Choroid plexus epithelial cell (primary cell): ENCODE measurements at regions not wholly inside any gene's neighbourhood (a gene's known extent, or its start where the extent isn't known, plus 50 kb on each side); places are given as distances from the start of the nearest gene placed in this dataset.
A peak's percentile ranks its signal among the peaks of the same experiment; 100 is the strongest.

Source experiments
- DNase-seq: peaks from one replicate; pipeline ENCODE4 v3.0.0-alpha.2; 2010; ENCODE audit warnings: low read depth
- H3K4me3 ChIP-seq: 2 replicates; pipeline ENCODE4 v1.5.1; 2011; ENCODE audit warnings: low read depth, mild to moderate bottlenecking, control low read depth, low read length, moderate library complexity
- TF ChIP-seq, protein P1 (sequence below): conservative IDR thresholded peaks from 2 replicates; pipeline ENCODE4 v1.5.1; 2011; ENCODE audit warnings: low read depth, mild to moderate bottlenecking, control low read depth, inconsistent platforms, low read length, moderate library complexity

GRCh38 chr13:73141292-73141771, 82.5 kb downstream of the KLF5 start:
- TF ChIP-seq, protein P1, sequence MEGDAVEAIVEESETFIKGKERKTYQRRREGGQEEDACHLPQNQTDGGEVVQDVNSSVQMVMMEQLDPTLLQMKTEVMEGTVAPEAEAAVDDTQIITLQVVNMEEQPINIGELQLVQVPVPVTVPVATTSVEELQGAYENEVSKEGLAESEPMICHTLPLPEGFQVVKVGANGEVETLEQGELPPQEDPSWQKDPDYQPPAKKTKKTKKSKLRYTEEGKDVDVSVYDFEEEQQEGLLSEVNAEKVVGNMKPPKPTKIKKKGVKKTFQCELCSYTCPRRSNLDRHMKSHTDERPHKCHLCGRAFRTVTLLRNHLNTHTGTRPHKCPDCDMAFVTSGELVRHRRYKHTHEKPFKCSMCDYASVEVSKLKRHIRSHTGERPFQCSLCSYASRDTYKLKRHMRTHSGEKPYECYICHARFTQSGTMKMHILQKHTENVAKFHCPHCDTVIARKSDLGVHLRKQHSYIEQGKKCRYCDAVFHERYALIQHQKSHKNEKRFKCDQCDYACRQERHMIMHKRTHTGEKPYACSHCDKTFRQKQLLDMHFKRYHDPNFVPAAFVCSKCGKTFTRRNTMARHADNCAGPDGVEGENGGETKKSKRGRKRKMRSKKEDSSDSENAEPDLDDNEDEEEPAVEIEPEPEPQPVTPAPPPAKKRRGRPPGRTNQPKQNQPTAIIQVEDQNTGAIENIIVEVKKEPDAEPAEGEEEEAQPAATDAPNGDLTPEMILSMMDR: no peak
- DNase-seq: peak; percentile 28
- H3K4me3 ChIP-seq: no peak overlapping the region

GRCh38 chr13:73140801-73141200, 82.0 kb downstream of the KLF5 start:
- DNase-seq: no peak
- no peak overlapping the region for H3K4me3 ChIP-seq
- TF ChIP-seq, protein P1: no peak

DNA sequence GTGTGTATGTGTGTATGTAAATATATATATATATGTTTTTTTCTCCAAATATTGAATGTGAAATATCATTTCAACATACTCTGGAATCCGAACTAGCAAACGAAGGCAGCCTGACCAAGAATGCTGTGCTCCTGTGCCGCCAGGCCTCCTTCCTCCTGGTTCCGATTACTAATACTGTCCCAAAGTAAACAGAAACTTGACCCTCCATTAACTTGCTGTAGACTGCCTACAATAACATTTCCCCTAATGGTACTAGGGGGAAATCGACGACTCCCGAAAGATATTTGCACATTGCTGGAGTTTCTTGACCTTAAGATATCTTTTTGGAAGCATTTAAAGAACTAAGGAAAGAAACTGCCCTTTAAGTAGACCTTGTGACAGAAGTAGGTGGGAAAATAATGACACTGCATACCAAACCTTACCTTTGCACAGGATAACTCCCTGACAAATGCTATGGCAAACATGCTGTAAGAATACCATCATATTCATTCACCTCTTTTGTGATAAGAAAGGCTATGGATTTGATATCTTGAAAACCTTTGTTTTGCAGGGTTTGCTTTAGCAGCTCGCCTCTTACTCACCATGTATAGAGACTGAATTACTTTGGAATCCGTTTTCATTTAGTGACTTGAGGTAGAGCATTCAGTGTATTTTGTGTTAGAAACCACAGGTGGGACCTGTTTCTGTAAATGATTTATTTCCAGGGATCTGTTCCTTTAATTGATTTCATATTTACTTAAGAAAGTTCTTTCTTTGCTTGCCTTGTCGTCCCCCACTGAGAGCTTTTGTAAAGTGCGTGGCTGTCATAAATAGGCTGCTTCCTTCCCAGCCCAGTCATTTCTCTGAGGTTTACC, 80.1 kb downstream of the KLF5 start:
- H3K4me3 ChIP-seq: peak overlapping the region; percentile 15
- peak; percentile 78 for DNase-seq
- TF ChIP-seq, protein P1: no peak

GRCh38 chr13:73138276-73138637, 79.5 kb downstream of the KLF5 start:
- TF ChIP-seq, protein P1: no peak
- H3K4me3 ChIP-seq: no peak overlapping the region
- peak; percentile 66 for DNase-seq

DNA sequence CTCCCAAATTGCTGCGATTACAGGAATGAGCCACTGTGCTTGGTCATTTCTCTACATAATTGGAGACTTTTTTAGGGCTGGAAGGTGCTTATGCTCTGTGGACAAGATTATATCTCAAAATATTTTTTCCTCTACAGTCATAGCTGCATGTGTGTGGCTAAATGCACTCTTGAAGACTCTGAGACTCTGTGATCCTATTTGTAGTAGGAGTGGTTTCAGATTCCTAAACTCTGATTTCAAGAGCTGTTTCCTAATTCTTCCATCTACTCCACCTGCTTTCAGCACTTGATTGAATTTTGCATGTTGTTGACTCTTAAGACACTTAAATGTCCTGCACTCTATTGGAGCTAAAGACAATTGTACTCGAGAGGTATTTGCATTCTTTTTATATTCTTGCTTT, 78.0 kb downstream of the KLF5 start:
- TF ChIP-seq, protein P1: no peak
- DNase-seq: no peak
- H3K4me3 ChIP-seq: no peak overlapping the region

GRCh38 chr13:73133531-73133930, 74.7 kb downstream of the KLF5 start:
- TF ChIP-seq, protein P1: no peak
- no peak for DNase-seq
- no peak overlapping the region for H3K4me3 ChIP-seq

GRCh38 chr13:73131247-73131646, 72.4 kb downstream of the KLF5 start:
- H3K4me3 ChIP-seq: no peak overlapping the region
- no peak for DNase-seq
- TF ChIP-seq, protein P1: no peak
